ENCODE measurements at regions not wholly inside any gene's neighbourhood (a gene's known extent, or its start where the extent isn't known, plus 50 kb on each side); places are given as distances from the start of the nearest gene placed in this dataset.
"Not testable (repeated sequence)": the region's sequence is repeated elsewhere in the genome, so short reads cannot be mapped to it uniquely, and the experiment has no call there.

DNA sequence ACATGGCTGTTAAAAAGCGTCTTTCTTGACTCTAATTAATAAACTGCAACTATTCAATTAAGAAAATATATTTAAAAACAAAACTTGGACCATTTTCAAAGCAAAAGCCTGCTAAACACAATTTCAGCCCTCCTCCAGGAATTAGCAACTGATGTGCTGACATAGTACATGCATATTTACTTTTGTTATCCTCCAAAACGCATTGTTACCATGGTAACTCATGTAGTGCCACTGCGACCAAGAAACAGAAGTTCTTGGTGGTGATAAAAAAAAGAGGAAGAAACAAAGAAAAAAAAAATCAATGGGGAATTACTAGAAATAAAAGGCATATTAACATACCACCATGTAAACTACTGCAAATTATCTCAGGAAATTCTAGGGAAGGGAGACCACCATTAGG is 793.4 kb upstream of the CDH8 start:
- no peak for DNase-seq (ENCODE audit: low read depth, low spot score)

DNA sequence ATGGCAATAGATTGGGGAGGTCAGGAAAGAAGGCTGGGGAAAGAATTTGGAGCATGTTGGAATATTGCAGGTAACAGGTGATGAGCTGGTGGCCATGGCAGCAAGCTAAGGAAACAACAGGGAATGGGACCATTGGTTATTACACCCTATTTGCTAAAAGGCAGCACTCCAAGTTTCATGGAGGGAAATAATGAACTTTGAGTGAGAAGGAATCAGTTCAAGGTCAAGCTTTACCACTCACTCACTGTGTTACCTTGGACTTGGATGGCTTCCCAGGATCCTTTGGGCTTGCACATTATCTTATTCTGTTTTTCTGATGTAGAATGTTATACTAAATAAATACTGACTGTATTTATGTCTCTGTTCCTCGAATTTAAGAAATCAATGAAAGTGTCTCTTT is 792.8 kb upstream of the CDH8 start:
- no peak for DNase-seq (ENCODE audit: low read depth, low spot score)

DNA sequence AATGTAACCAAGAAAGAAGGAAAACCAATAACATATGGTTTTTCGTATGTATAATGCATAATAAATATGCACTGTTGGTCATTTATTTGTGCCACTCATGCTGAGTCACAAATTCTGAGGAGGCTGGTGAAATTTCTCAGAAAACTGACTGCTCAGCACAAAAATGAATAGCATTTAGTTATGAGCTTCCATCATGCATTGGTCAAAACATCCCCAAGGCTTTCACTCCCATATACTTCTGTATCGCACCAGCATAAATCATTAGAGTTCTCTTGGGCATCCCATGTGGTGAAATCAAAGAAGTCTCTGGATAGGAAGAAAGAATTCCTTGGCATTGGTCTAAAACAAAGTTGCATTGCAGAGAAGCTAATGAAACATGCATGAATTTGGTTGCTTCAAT is 785.6 kb upstream of the CDH8 start:
- DNase-seq (ENCODE audit: low read depth, low spot score): no peak

DNA sequence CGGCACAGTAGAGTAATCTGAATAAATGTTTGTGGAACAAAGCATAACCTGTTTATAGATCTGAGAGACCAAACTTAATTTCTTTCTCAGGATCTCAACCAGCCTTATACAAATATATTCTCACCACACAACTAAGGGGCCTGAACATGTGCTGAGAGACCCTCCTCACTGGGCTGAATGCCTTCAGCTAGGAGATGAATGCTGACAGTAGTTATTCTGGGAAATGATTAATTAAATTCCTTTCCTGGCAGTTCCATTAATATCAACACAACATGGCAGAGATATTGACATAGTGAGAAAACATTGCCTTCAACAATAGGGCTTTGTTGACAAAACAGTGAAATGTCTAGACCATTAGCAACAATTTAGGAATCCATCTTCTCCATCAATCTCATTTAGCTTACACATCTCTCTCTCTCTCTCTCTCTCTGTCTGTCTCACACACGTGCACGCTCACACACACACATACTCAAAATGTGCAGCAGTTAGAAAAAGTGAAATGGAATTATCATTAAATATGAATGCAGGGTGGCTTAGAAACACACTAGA is 780.8 kb upstream of the CDH8 start:
- DNase-seq (ENCODE audit: low read depth, low spot score): no peak

DNA sequence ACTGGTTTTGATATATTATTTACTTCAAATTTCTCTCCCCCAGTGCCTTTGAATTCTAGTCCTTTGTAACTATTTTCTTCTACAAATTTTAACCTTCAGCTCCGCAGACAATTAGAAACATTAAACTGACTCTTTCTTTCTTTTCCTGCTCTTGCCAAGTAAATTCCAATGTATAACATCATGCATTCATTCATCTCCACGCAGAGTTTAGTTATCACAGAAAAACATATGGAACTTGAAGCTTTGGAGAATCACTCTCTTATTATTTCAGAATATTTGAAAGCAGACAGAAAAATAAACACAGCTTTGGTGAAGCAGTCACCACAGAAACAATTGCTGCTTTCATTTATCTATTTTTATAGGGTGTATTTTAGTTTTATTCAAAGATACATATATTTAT is 778.7 kb upstream of the CDH8 start:
- DNase-seq (ENCODE audit: low read depth, low spot score): no peak

DNA sequence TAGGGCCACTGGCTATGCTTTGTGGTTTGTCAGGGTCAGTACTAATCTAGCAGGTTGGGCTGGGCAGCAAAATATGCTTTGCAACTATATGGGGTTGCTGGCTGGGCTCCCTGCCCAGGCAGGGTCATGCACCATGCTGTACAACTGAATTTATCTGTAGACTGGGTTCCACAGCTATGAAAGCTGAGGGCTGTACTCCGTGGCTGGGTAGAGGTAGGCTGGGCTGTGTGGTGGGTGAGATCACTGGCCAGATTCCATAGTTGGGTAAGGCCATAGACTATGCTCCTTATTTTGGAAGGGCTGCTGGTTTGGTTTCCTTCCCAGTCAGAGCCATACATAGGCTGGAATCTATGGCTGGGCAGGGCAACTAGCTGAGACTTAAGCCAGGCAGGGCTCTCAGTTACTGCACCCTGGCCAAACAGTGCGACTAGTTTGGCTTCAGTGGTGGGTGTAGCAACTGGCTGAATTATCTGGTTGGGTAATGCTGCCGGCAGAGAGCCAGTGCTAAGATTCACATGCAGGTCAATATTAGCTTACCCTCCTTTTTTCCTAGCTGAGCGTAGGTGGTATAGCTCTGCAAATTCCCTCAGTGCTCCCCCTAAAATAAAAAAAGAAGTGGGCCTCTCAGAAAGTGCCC is 769.1 kb upstream of the CDH8 start:
- no peak for DNase-seq (ENCODE audit: low read depth, low spot score)

DNA sequence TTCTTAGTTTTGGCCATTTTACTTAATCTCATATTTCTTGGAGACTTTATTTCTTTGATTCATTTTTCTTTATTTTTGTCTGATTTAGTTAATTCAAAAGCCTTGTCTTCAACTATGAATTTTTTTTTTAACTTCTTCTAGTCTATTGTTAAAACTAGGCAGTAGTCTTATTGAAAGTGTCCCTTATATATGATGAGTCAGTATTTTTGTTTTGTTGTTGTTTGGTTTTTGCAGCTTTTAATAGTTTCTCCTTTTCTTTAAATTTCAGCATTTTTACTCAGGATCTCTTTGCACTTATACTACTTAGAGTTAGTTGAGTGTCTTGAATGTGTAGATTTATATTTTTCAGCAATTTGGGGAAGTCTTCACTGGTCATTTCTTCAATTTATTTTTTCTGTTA is 758.5 kb upstream of the CDH8 start:
- DNase-seq (ENCODE audit: low read depth, low spot score): no peak

DNA sequence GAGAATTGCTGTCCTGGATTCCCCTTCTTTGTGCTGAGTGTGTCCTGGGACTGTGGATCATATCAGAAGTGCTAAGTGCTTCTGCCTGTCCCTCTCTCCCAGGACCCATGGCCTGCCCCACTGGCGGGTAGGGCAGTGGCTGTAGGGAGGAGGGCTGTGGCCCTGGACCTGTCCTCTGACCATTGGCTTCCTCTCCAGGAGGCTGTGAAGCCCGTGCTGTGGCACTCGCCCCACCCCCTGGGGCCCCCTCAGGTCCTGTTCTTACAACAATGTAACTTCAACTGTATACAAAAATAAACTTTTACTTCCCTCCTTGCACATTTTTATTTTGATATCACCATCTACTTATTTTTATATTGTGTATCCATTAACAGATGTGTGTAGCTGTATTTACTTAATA is 743.8 kb upstream of the CDH8 start:
- DNase-seq (ENCODE audit: low read depth, low spot score): not testable (repeated sequence)

DNA sequence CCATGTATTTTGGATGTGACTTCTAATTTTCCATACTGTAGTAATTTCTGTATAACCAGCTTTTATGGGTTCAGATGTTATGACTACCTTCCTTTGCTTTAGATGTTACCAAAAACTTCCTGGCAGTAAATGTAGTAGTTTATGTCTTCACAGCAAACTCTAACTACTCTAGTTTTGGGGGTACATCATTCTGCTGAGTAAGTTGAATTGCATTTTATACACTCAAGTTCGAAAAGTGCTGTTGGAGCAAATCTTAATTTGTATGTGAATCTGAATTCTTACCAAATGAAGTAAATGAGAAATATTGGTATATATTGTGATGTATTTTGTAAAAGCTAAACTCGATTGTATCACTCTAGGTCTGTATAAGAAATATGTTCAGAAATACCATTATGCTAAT is 728.3 kb upstream of the CDH8 start:
- DNase-seq (ENCODE audit: low read depth, low spot score): no peak

DNA sequence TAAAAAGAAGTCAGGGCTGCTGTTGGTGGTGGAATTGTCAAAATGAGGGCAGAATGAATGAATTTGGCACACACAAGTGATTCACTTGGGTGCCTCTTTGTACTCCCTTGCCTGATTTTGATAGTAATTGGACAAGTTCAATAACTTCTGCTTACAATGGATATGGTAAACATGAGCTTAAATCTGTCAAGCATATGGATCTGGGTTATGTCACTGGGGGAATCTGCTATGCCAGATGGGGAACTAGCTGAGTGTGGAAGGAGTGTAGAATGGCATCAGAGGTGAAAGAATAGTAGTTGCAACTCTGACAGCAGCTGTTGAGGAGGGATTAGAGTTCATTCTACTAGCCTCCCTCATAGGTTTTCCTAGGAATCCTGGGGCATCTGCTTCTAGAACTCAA is 724.2 kb upstream of the CDH8 start:
- no peak for DNase-seq (ENCODE audit: low read depth, low spot score)

DNA sequence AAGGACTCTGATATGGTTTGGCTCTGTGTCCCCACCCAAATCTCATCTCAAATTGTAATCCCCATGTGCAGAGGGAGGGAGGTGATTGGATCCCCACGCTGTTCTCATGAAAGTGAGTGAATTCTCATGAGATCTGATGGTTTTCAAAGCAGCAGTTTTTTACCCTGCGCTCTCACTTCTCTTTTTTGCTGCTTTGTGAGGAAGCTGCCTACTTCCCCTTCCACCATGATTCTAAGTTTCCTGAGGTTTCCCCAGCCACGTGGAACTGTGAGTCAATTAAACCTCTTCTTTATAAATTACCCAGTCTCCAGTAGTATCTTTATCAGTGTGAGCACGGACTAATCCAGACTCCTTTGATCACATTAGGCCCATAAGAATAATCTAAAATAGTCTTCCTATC is 719.7 kb upstream of the CDH8 start:
- no peak for DNase-seq (ENCODE audit: low read depth, low spot score)

DNA sequence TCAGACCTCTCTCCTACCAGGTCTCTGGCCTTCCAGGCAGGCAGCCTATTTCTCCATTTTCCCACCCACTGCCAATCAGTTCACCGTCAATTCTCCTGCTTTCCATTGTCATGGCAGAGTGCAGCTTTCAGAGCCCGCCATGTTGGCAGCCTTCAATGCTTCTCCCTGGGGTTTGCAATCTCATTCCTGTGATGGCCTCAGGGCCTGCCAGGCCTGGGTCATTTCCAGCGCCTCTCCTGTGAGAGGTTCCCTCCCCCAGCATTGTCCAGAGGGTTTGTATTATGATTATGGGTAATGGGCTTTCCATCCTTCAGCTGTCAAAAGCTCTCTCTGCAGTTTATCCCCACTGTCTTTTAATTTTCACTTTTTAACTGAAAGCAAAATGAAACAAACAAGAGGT is 716.6 kb upstream of the CDH8 start:
- no peak for DNase-seq (ENCODE audit: low read depth, low spot score)

DNA sequence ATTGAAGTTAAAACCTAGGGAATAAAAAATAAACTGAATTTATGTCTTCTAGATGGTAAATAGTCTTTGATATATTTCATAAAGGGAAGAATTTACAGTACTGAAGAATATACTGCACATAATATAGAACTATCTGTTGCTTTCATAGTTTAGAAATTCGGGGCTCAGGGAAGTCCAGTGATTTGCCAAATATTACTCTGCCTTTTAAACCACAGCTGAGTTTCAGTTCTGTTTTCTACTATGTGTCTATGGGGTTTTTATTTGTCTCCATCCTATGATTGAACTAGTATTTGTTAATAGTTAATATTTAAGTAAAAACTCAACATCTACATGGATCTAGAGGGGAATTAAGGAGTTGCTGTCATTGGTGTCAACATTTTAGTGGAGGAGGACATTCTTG is 715.0 kb upstream of the CDH8 start:
- DNase-seq (ENCODE audit: low read depth, low spot score): no peak

DNA sequence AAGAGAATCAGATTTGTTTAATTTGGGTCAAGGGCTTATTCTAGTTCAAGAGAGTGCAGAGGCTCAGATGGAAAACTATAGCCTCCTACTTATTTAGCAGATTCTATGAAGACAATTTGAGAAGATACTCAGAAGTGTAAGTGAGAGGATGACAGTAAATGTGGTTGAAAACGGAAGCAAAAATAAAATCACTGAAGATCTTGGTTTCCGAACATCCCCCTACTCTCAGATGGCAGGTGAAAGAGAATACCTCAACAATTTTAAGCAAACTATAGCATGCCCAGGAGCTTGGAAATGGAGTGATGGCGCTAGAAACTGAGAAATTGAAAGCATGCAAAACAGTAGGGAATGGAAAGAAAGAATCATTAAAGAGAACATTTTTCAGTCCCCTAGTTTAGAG is 705.5 kb upstream of the CDH8 start:
- DNase-seq (ENCODE audit: low read depth, low spot score): no peak

DNA sequence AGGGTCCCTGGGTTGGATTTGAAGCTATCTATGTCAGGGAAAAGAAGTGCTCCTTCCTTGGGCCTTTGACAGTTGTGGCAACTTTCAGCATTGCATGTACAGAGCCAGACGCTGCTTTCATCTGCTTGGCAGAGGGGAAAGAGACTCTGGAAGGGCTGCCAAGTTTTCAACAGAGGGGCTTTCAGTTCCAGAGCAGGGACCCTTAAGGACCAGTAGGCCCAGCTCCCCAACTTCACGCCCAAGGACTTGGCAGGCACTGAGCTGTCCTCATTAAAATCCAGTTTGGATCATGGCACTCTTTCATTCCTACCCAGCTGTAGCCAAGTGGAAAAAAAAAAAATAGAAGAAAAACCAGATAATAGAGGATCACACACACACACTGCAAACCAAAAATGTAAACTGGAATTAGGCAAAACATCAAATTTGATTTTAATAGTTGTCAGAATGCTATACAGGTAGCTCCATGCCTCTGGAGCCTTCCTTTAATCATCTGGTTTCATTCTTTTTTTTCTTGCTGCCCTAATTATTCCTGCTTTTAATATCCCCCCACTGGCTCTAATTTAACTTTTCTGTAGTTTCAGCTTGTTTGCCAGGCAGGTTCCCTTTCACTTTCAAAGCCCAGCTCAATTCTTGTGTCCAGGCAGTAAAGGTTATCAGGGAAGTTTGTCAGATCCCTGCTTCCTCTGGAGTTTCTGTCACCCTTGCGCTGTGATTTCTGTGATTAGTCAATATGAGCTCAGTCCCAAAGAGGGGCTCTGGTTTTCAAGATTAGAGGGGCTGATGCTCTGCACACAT is 702.6 kb upstream of the CDH8 start:
- DNase-seq (ENCODE audit: low read depth, low spot score): no peak

DNA sequence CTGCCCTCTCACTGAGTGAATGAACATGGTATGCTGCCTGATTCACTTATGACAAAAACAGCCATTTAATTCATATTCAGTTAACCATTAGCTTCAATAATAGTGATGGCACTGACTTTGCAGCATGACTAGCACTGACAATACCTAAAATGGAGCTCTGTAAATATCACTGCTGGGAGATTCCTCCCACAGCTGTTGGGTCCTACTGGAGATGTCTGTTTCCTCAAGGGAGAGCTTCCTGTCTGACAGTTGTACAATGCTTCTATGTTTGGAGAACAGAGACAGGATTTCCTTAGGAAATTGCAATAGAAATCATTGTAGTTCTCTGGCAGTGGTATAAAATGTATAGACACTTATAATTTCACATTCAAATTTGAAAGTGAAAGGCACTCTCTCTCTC is 695.9 kb upstream of the CDH8 start:
- no peak for DNase-seq (ENCODE audit: low read depth, low spot score)

DNA sequence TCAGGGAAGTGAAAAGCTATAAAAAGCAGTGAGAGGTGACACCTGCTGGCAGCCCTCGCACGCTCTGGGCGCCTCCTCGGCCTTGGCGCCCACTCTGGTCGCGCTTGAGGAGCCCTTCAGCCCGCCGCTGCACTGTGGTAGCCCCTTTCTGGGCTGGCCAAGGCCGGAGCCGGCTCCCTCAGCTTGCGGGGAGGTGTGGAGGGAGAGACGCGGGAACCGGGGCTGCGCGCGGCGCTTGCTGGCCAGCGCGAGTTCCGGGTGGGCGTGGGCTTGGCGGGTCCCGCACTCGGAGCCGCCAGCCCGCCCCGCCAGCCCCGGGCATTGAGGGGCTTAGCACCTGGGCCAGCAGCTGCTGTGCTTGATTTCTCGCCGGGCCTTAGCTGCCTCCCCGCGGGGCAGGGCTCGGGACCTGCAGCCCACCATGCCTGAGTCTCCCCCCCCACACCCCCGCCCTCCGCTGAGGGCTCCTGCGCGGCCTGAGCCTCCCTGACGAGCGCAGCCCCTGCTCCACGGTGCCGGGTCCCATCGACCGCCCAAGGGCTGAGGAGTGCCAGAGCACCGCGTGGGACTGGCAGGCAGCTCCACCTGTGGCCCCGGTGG is 688.5 kb upstream of the CDH8 start:
- DNase-seq (ENCODE audit: low read depth, low spot score): not testable (repeated sequence)

DNA sequence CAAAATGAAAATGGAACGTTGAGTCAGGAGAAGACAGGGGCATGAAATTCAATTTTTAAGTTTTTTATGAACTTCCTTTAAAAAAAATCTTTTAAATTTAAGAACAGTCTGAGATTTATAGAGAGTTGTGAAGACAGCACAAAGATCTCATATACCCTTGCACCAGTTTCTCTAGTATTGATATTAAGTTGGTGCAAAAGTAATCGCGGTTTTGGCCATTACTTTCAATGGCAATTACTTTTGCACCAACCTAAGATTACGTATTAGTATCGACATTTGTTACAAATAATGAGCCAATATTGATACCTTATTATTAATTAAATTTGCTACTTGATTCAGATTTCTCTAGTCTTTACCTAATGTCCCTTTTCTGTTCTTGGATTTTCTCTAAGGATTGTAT is 684.4 kb upstream of the CDH8 start:
- DNase-seq (ENCODE audit: low read depth, low spot score): no peak

DNA sequence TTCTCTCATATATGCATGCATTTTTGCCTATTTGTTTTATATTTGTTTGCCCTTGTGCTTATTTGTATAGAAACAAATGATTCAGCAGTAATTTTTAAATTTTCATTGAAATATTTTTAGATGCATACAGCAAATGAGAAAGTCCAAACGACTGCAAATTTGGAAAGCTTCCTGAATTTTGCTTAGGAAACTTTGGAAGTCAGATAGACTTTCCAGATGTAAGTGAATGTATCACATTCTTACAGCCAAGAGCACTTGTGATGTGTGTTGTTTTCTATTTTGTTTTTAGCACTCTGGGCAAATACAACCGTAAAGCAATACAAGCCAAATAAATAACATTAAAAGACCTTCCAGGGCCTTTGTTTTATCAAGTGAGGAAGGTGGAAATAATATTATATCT is 680.8 kb upstream of the CDH8 start:
- DNase-seq (ENCODE audit: low read depth, low spot score): no peak

DNA sequence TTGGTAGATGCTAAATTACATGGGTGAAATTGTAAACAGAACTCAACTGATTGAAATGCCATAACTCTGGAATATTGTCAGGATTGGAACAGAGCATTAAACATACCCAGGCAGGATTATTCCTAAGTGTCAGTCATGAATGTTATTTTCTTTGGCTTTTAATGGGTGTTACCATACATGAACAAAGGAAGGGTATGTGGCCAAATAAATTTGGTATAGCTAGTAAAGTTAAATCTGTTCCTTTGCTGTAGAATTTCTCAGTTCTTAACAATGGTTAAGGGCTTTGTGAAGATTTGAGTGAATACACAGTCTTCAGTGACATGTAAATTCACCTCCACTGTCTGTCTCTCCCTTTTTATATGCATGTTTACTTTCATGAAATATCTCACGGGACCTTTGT is 679.5 kb upstream of the CDH8 start:
- DNase-seq (ENCODE audit: low read depth, low spot score): no peak

DNA sequence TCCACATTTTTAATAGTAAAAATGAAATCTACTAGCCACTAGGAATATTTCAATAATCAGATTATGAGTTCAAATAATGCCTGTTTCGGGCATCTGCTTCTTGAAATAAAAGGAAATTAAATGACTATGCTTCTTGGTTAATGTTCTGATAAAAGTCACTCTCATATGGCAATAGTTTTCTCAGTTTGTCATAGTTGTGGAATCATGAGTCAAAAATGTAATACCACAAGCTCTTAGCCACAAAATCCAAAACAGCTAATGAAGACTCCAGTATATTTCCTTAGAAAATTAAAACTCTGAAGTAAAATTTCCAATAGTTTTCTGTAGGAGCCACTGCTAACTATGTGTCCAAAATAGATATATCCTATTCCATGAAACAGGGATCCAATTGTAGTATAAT is 676.3 kb upstream of the CDH8 start:
- no peak for DNase-seq (ENCODE audit: low read depth, low spot score)

DNA sequence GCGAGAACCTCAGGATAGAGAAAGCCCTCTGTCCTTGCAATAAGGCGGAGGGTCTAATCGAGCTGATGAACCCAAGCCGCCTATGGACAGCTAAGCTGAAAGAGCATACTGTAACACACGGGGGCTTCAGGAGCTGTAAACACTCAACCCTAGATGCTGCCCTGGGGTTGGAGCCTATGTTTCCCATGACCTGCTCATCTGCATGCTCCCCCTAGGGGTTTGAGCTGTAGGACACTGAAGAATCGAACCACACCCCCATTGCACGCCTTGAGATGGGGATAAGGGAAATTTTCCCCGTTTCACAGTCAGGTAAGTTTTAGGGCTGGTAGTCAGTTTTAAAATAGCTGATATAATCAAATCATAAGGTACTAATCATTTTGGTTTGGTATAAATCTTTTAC is 675.6 kb upstream of the CDH8 start:
- no peak for DNase-seq (ENCODE audit: low read depth, low spot score)

DNA sequence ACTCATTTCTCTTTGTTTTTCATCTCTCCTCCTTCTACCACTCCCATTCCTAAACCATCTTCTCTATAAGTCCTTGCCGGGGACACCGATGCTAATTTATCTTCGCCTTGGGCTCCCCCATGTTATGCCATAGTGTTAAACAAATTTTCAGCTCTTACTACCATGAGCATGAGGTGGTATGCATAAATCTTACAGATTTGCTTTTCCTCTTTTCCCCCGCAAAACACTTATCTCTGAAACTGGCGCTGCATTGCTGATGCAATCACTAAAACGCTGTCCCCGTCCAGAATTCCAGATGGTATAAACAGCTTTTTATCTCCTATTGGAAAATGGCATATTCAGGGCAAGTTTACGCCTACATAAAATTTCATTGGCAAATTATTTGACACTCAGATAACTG is 673.6 kb upstream of the CDH8 start:
- no peak for DNase-seq (ENCODE audit: low read depth, low spot score)
